AG08395 (cell line): ENCODE measurements at regions not wholly inside any gene's neighbourhood (a gene's known extent, or its start where the extent isn't known, plus 50 kb on each side); places are given as distances from the start of the nearest gene placed in this dataset.
"Not testable (repeated sequence)": the region's sequence is repeated elsewhere in the genome, so short reads cannot be mapped to it uniquely, and the experiment has no call there.

Experiments
- DNase-seq: peaks from one replicate; pipeline ENCODE4 v3.0.0; 2012; ENCODE audit warnings: mixed read lengths, low spot score

- not testable (repeated sequence) for DNase-seq
These were observed 136.9 kb upstream of the ST8SIA4 start for GRCh38 chr5:101040002-101040401.

GRCh38 chr5:101036778-101037177 is 133.7 kb upstream of the ST8SIA4 start:
- no peak for DNase-seq

- no peak for DNase-seq
These were observed 132.3 kb upstream of the ST8SIA4 start for GRCh38 chr5:101035425-101035824.

- no peak for DNase-seq
These were observed 121.2 kb upstream of the ST8SIA4 start for GRCh38 chr5:101024299-101024698.

GRCh38 chr5:101018299-101018698 is 115.2 kb upstream of the ST8SIA4 start:
- DNase-seq = no peak

- no peak for DNase-seq
These were observed 109.8 kb upstream of the ST8SIA4 start for GRCh38 chr5:101012880-101013279.

GRCh38 chr5:101009758-101010519 is 106.9 kb upstream of the ST8SIA4 start:
- DNase-seq = no peak

- DNase-seq = no peak
These were observed 89.3 kb upstream of the ST8SIA4 start for GRCh38 chr5:100992354-100992753.

- DNase-seq = not testable (repeated sequence)
These were observed 80.5 kb upstream of the ST8SIA4 start for GRCh38 chr5:100983601-100984000.

- DNase-seq = no peak
These were observed 71.0 kb upstream of the ST8SIA4 start for GRCh38 chr5:100974082-100974481.

GRCh38 chr5:100970646-100971255 is 67.7 kb upstream of the ST8SIA4 start:
- no peak for DNase-seq

- DNase-seq = no peak
These were observed 62.2 kb upstream of the ST8SIA4 start for GRCh38 chr5:100965291-100965690.
